ENCODE measurements at regions not wholly inside any gene's neighbourhood (a gene's known extent, or its start where the extent isn't known, plus 50 kb on each side); places are given as distances from the start of the nearest gene placed in this dataset.

- TF ChIP-seq, protein P1, sequence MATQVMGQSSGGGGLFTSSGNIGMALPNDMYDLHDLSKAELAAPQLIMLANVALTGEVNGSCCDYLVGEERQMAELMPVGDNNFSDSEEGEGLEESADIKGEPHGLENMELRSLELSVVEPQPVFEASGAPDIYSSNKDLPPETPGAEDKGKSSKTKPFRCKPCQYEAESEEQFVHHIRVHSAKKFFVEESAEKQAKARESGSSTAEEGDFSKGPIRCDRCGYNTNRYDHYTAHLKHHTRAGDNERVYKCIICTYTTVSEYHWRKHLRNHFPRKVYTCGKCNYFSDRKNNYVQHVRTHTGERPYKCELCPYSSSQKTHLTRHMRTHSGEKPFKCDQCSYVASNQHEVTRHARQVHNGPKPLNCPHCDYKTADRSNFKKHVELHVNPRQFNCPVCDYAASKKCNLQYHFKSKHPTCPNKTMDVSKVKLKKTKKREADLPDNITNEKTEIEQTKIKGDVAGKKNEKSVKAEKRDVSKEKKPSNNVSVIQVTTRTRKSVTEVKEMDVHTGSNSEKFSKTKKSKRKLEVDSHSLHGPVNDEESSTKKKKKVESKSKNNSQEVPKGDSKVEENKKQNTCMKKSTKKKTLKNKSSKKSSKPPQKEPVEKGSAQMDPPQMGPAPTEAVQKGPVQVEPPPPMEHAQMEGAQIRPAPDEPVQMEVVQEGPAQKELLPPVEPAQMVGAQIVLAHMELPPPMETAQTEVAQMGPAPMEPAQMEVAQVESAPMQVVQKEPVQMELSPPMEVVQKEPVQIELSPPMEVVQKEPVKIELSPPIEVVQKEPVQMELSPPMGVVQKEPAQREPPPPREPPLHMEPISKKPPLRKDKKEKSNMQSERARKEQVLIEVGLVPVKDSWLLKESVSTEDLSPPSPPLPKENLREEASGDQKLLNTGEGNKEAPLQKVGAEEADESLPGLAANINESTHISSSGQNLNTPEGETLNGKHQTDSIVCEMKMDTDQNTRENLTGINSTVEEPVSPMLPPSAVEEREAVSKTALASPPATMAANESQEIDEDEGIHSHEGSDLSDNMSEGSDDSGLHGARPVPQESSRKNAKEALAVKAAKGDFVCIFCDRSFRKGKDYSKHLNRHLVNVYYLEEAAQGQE (IDR thresholded peaks at IDR 0.05; ENCODE audit: low read depth): no peak
- TF ChIP-seq SP1 (IDR thresholded peaks at IDR 0.05; ENCODE audit: low read depth): no peak
Observed at GRCh38 chr13:21999666-22000065, 328.8 kb downstream of the FGF9 start (continued).

GRCh38 chr13:22000191-22000590, 329.3 kb downstream of the FGF9 start:
- ATAC-seq (no peak), DNase-seq (ENCODE audit: low read depth, low spot score) (no peak)
- POLR2A ChIA-PET: no interaction called here
- Histone ChIP-seq H3K4me2 (ENCODE audit: low read length) (no peak overlapping the region), H3K27me3 (ENCODE audit: insufficient read depth, low read length) (no peaks in the 10 kb centered on the region), H3K9me3 (ENCODE audit: control insufficient read depth in 1 of 2, insufficient read depth in 1 of 2, low read depth in 1 of 2, low read length in 2 of 2) (no peaks in the 10 kb centered on the region), H3K9ac (ENCODE audit: low read length) (no peak overlapping the region), H2AFZ (ENCODE audit: low read depth, low read length, poor library complexity, severe bottlenecking) (no peak overlapping the region), H3K79me2 (ENCODE audit: insufficient read depth, low read length) (no peaks in the 10 kb centered on the region), H3K4me3 (replicated peaks in 1 of 2; ENCODE audit: low read depth in 1 of 2, low read length in 2 of 2) (no peak overlapping the region), H4K20me1 (ENCODE audit: insufficient read depth) (no peaks in the 10 kb centered on the region), H3K9me2 (ENCODE audit: insufficient read depth) (no peaks in the 10 kb centered on the region), H3K4me1 (ENCODE audit: control insufficient read depth in 1 of 2, insufficient read depth in 2 of 2, low read length in 2 of 2) (no peaks in the 10 kb centered on the region), H3K27ac (ENCODE audit: low read depth, low read length) (no peak overlapping the region), H3K36me3 (ENCODE audit: control insufficient read depth in 1 of 2, insufficient read depth in 2 of 2, low read length in 2 of 2) (no peaks in the 10 kb centered on the region)
- CTCF ChIA-PET: no interaction called here
- RAD21 ChIA-PET (ENCODE audit: low non-redundant PET in 1 of 2, low total read pairs in 2 of 2, uncharacterized antibody in 2 of 2, unreplicated experiment in 2 of 2): no interaction called here
- TF ChIP-seq RAD21 (IDR thresholded peaks at IDR 0.05; ENCODE audit: low read depth) (no peak), ATF3 (IDR thresholded peaks at IDR 0.05) (no peak), SIN3A (IDR thresholded peaks at IDR 0.05; ENCODE audit: low read depth) (no peak), ZFX (IDR thresholded peaks at IDR 0.05) (no peak), POLR2A (IDR thresholded peaks at IDR 0.05; ENCODE audit: borderline replicate concordance, extremely low read depth, insufficient read depth, insufficient read length) (no peak), EGR1 (IDR thresholded peaks at IDR 0.05; ENCODE audit: low read depth) (no peak), YY1 (IDR thresholded peaks at IDR 0.05; ENCODE audit: extremely low read depth, insufficient replicate concordance, low read depth, low read length) (no peak), JUND (IDR thresholded peaks at IDR 0.05) (no peak), FOSL1 (IDR thresholded peaks at IDR 0.05; ENCODE audit: low read depth) (no peak), CEBPB (IDR thresholded peaks at IDR 0.05; ENCODE audit: low read depth) (no peak), SP1 (IDR thresholded peaks at IDR 0.05; ENCODE audit: low read depth) (no peak), ELF1 (IDR thresholded peaks at IDR 0.05; ENCODE audit: borderline replicate concordance, low read depth) (no peak), TCF7L2 (IDR thresholded peaks at IDR 0.05; ENCODE audit: borderline replicate concordance, extremely low read depth, insufficient read depth, insufficient read length) (no peak), EZH2phosphoT487 (IDR thresholded peaks at IDR 0.05; ENCODE audit: borderline replicate concordance) (no peak)
- TF ChIP-seq, protein P2, sequence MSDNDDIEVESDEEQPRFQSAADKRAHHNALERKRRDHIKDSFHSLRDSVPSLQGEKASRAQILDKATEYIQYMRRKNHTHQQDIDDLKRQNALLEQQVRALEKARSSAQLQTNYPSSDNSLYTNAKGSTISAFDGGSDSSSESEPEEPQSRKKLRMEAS (IDR thresholded peaks at IDR 0.05): no peak
- TF ChIP-seq, protein P1 (IDR thresholded peaks at IDR 0.05; ENCODE audit: low read depth): no peak
- intact Hi-C loops (cut with micrococcal nuclease): no loop called here
- no TSS peak for BruUV-seq (replicated peaks)

Data from HCT116 (cell line).